DLD1 (cell line): ENCODE measurements at regions not wholly inside any gene's neighbourhood (a gene's known extent, or its start where the extent isn't known, plus 50 kb on each side); places are given as distances from the start of the nearest gene placed in this dataset.

Source experiments
- in situ Hi-C: cut with HindIII; loops from 2 replicates; pipeline ENCODE4 v1.10.0; 2017; ENCODE audit warnings: low sequenced_read_pairs

- in situ Hi-C loops: no loop called here
These were observed 63.5 kb upstream of the TENM3 start for GRCh38 chr4:182179751-182180150.

- in situ Hi-C loops: no loop called here
These were observed 57.7 kb upstream of the TENM3 start for GRCh38 chr4:182185491-182185890.

GRCh38 chr4:182187674-182188073, 55.5 kb upstream of the TENM3 start:
- in situ Hi-C loops: no loop called here

GRCh38 chr4:182188622-182189021, 54.6 kb upstream of the TENM3 start:
- in situ Hi-C loops: no loop called here

- in situ Hi-C loops: no loop called here
These were observed 53.9 kb upstream of the TENM3 start for GRCh38 chr4:182189103-182189878.

GRCh38 chr4:182190306-182190705, 52.9 kb upstream of the TENM3 start:
- in situ Hi-C loops: no loop called here

GRCh38 chr4:182192511-182193181, 50.6 kb upstream of the TENM3 start:
- in situ Hi-C loops: no loop called here

GRCh38 chr4:182193311-182193710, 49.9 kb upstream of the TENM3 start:
- in situ Hi-C loops: no loop called here
